A673 (cell line): ENCODE measurements at regions not wholly inside any gene's neighbourhood (a gene's known extent, or its start where the extent isn't known, plus 50 kb on each side); places are given as distances from the start of the nearest gene placed in this dataset.
"Not testable (repeated sequence)": the region's sequence is repeated elsewhere in the genome, so short reads cannot be mapped to it uniquely, and the experiment has no call there.

Experiments used
- BruUV-seq: library from RNA; stranded (reverse); fragments of 400-500 nt; replicated peaks from 2 replicates; lab custom pipeline; 2021; lab: Mats Ljungman, UMichigan
- CTCF ChIA-PET: fragments of 300-600 bp; sonication (Branson Sonifier 250); formaldehyde crosslinking; loops from one replicate; lab custom pipeline; 2022; ENCODE audit warnings: antibody characterized with exemption; lab: Charles Lee
- POLR2A ChIA-PET: fragments of 300-600 bp; sonication (Branson Sonifier 250); formaldehyde crosslinking; loops from one replicate; lab custom pipeline; 2022; ENCODE audit warnings: antibody characterized with exemption; ENCODE audit not compliant: low non-redundant PET; lab: Charles Lee
- DNase-seq: peaks from one replicate; pipeline ENCODE4 v3.0.0-alpha.2; 2015; ENCODE audit warnings: low spot score
- H3K27ac ChIP-seq: fragments of 200-600 bp; sonication (generic); 2 replicates; pipeline ENCODE4 v1.5.1; 2016; ENCODE audit warnings: mixed run types, low read depth, mild to moderate bottlenecking, mixed read lengths, antibody characterized with exemption, low read length; ENCODE audit not compliant: poor library complexity, severe bottlenecking
- H3K27me3 ChIP-seq: fragments of 200-600 bp; sonication (generic); replicated peaks from 2 replicates; pipeline ENCODE4 v1.6.1; 2017; ENCODE audit warnings: mixed run types, low read depth, mild to moderate bottlenecking, mixed read lengths, antibody characterized with exemption, low read length; ENCODE audit not compliant: insufficient read depth, poor library complexity
- H3K36me3 ChIP-seq: fragments of 200-600 bp; sonication (generic); 2 replicates; pipeline ENCODE4 v1.6.1; 2016; ENCODE audit warnings: mixed run types, mild to moderate bottlenecking, mixed read lengths, antibody characterized with exemption, low read length; ENCODE audit not compliant: insufficient read depth, poor library complexity, severe bottlenecking
- H3K4me1 ChIP-seq: fragments of 200-600 bp; sonication (generic); 2 replicates; pipeline ENCODE4 v1.6.1; 2017; ENCODE audit warnings: mixed run types, mild to moderate bottlenecking, mixed read lengths, antibody characterized with exemption, low read length; ENCODE audit not compliant: insufficient read depth, poor library complexity, severe bottlenecking
- H3K4me3 ChIP-seq: fragments of 200-600 bp; sonication (generic); 2 replicates; pipeline ENCODE4 v1.5.1; 2016; ENCODE audit warnings: low read depth, mixed run types, mild to moderate bottlenecking, mixed read lengths, low read length; ENCODE audit not compliant: poor library complexity, severe bottlenecking
- H3K9me3 ChIP-seq: fragments of 200-600 bp; sonication (generic); 2 replicates; pipeline ENCODE4 v1.6.1; 2016; ENCODE audit warnings: mixed run types, low read depth, mild to moderate bottlenecking, mixed read lengths, antibody characterized with exemption, low read length; ENCODE audit not compliant: poor library complexity, severe bottlenecking
- EZH2 ChIP-seq: fragments of 200-600 bp; sonication (generic); IDR thresholded peaks from 2 replicates; pipeline ENCODE4 v1.6.1; 2017; ENCODE audit warnings: borderline replicate concordance, low read depth, mild to moderate bottlenecking, mixed read lengths, antibody characterized with exemption, low read length; ENCODE audit not compliant: poor library complexity, severe bottlenecking
- intact Hi-C: fragments of 100-400 bp; cut with micrococcal nuclease; formaldehyde crosslinking; loops from one replicate; pipeline ENCODE4 v1.10.0; 2022; ENCODE audit not compliant: unreplicated experiment
- TF ChIP-seq, protein P1 (sequence below): fragments of 300-800, 200-600 bp; sonication (generic); conservative IDR thresholded peaks from 2 replicates; pipeline ENCODE4 v1.5.1; 2017; ENCODE audit warnings: low read depth, mild to moderate bottlenecking, antibody characterized with exemption, low read length, moderate library complexity, mixed read lengths

DNA sequence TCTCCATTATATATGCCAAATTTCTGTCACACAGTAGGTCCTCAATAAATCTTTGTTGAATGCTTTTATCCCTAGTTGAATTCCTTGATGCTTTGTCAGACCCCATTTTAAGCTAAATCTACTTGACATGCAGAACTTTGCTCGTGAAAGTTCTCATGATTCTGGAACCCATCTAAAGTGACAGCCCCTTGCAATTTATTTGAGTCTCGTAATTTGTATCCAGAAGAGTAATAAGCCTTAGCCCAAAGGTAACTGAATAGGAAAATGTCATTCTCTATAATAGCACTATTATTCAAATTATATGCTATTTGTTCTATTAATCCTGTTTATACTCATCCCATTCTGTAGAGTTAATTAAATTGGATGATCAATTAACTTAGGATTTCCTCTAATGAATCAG is 466.6 kb upstream of the OLFM3 start:
- BruUV-seq = no TSS peak
- TF ChIP-seq, protein P1, sequence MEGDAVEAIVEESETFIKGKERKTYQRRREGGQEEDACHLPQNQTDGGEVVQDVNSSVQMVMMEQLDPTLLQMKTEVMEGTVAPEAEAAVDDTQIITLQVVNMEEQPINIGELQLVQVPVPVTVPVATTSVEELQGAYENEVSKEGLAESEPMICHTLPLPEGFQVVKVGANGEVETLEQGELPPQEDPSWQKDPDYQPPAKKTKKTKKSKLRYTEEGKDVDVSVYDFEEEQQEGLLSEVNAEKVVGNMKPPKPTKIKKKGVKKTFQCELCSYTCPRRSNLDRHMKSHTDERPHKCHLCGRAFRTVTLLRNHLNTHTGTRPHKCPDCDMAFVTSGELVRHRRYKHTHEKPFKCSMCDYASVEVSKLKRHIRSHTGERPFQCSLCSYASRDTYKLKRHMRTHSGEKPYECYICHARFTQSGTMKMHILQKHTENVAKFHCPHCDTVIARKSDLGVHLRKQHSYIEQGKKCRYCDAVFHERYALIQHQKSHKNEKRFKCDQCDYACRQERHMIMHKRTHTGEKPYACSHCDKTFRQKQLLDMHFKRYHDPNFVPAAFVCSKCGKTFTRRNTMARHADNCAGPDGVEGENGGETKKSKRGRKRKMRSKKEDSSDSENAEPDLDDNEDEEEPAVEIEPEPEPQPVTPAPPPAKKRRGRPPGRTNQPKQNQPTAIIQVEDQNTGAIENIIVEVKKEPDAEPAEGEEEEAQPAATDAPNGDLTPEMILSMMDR = no peak
- no peak for TF ChIP-seq EZH2
- Histone ChIP-seq H3K27me3 (no peaks in the 10 kb centered on the region), H3K36me3 (no peaks in the 10 kb centered on the region), H3K9me3 (no peaks in the 10 kb centered on the region), H3K27ac (no peak overlapping the region), H3K4me3 (no peak overlapping the region), H3K4me1 (peaks cover 5% of the 10 kb centered on the region)
- ChIA-PET CTCF (no interaction called here), POLR2A (no interaction called here)
- DNase-seq = peak; percentile 37
- intact Hi-C loops = no loop called here

DNA sequence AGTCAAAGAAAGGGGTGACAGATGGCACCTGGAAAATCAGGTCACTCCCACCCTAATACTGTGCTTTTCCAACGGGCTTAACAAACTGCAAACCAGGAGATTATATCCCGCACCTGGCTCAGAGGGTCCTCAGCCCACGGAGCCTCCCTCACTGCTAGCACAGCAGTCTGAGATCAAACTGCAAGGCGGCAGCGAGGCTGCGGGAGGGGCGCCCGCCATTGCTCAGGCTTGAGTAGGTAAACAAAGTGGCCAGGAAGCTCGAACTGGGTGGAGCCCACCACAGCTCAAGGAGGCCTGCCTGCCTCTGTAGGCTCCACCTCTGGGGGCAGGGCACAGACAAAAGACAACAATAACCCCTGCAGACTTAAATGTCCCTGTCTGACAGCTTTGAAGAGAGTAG is 445.6 kb upstream of the OLFM3 start:
- H3K9me3 ChIP-seq, DNase-seq, intact Hi-C loops: not testable (repeated sequence)

DNA sequence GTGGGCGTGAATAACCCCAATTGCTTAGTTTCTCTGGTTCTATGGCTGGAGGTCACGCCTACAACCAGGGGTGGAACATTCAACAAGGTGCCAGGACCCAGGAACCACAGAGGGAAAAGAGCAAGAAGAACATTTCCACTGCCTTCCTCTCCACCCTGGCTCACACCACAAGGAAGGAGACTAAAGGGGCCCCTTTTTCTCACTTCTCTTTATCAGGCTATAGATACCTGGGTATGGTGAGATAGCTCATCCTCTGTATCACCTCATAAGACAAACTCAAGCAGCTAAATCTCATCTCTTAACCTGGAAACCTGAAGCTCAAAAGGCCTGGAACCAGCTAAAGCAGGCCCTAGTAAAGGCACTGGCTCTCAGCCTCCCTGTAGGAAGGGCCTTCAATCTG is 438.8 kb upstream of the OLFM3 start:
- no peak overlapping the region for H3K4me3 ChIP-seq
- no peak for DNase-seq
- CTCF ChIA-PET = no interaction called here
- no peaks in the 10 kb centered on the region for H3K27me3 ChIP-seq
- no peaks in the 10 kb centered on the region for H3K36me3 ChIP-seq
- H3K27ac ChIP-seq = no peak overlapping the region
- intact Hi-C loops = loop anchor here (2.0 to 10.0 kb wide), 3 partner anchors 245 to 1131 kb away; partner anchors contain the start of gene OLFM3
- H3K4me1 ChIP-seq = no peaks in the 10 kb centered on the region
- no TSS peak for BruUV-seq
- POLR2A ChIA-PET = no interaction called here
- TF ChIP-seq, protein P1 = no peak
- no peaks in the 10 kb centered on the region for H3K9me3 ChIP-seq

More for the DNA sequence above, 445.6 kb upstream of the OLFM3 start:
- H3K27me3 ChIP-seq, H3K4me3 ChIP-seq, BruUV-seq, CTCF ChIA-PET, H3K4me1 ChIP-seq, H3K27ac ChIP-seq, H3K36me3 ChIP-seq: not testable (repeated sequence)
- POLR2A ChIA-PET = interaction anchor here (0.6 kb wide), 1 partner anchor 249 kb away, joined by 4 read pairs; no protein-coding TSS in a partner anchor

DNA sequence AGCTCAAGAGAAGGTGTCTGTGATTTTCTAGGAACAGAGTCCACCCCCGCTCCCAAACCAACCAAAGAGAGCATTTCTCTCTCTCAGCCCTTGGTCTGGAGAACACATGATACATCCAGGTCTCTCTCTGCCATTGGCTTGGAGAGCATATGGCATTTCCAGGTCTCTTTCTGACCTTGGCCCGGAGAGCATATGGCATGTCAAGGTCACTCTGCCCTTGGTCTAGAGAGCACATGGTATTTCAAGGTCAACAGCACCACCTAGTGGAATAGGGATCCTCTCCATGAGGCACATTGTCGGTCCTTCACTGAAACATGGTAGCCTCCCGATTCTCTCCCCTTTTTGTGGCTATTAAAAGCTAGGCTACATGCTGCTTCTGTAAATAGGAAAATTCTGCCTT is 437.7 kb upstream of the OLFM3 start:
- Histone ChIP-seq H3K4me3 (no peak overlapping the region), H3K9me3 (no peaks in the 10 kb centered on the region), H3K36me3 (no peaks in the 10 kb centered on the region), H3K4me1 (no peaks in the 10 kb centered on the region), H3K27ac (no peak overlapping the region), H3K27me3 (no peaks in the 10 kb centered on the region)
- no TSS peak for BruUV-seq
- no peak for TF ChIP-seq EZH2
- TF ChIP-seq, protein P1 = peak; percentile 81
- intact Hi-C loops = loop anchor here (1.0 to 10.0 kb wide), 6 partner anchors 244 to 1130 kb away; partner anchors contain the start of gene OLFM3
- DNase-seq = peak; percentile 76
- ChIA-PET CTCF (interaction anchor here (0.5 to 1.4 kb wide), 3 partner anchors 781 to 1200 kb away, joined by 3 to 7 read pairs (median 7); no protein-coding TSS in a partner anchor), POLR2A (no interaction called here)
